Smooth muscle cell (in vitro differentiated cells): ENCODE measurements at regions not wholly inside any gene's neighbourhood (a gene's known extent, or its start where the extent isn't known, plus 50 kb on each side); places are given as distances from the start of the nearest gene placed in this dataset.

Experiments used
- DNase-seq: peaks from one replicate; lab custom pipeline; 2025; ENCODE audit not compliant: unreplicated experiment; lab: John Stamatoyannopoulos, UW
- H2AFZ ChIP-seq: fragments of 200-600 bp; sonication (generic); 2 replicates; pipeline ENCODE4 v1.6.0; 2016; ENCODE audit warnings: antibody characterized with exemption, low read depth, mild to moderate bottlenecking
- H3F3A ChIP-seq: fragments of 200-600 bp; sonication (generic); 2 replicates; pipeline ENCODE4 v1.6.0; 2017; ENCODE audit warnings: antibody characterized with exemption, low read depth
- H3K27ac ChIP-seq: fragments of 200-600 bp; sonication (generic); 2 replicates; pipeline ENCODE4 v1.5.1; 2016; ENCODE audit warnings: low read depth, mild to moderate bottlenecking
- H3K27me3 ChIP-seq: fragments of 200-600 bp; sonication (generic); 2 replicates; pipeline ENCODE4 v1.6.1; 2016; ENCODE audit warnings: low read depth, mild to moderate bottlenecking
- H3K36me3 ChIP-seq: fragments of 200-600 bp; sonication (generic); 2 replicates; pipeline ENCODE4 v1.5.1; 2016; ENCODE audit warnings: low read depth
- H3K4me1 ChIP-seq: fragments of 200-600 bp; sonication (generic); 2 replicates; pipeline ENCODE4 v1.5.1; 2016; ENCODE audit warnings: low read depth
- H3K4me2 ChIP-seq: fragments of 200-600 bp; sonication (generic); 2 replicates; pipeline ENCODE4 v1.6.0; 2016; ENCODE audit warnings: mild to moderate bottlenecking
- H3K4me3 ChIP-seq: fragments of 200-600 bp; sonication (generic); 2 replicates; pipeline ENCODE4 v1.5.1; 2016; ENCODE audit warnings: mild to moderate bottlenecking
- H3K79me2 ChIP-seq: fragments of 200-600 bp; sonication (generic); 2 replicates; pipeline ENCODE4 v1.6.0; 2016; ENCODE audit warnings: low read depth, mild to moderate bottlenecking
- H3K9ac ChIP-seq: fragments of 200-600 bp; sonication (generic); 2 replicates; pipeline ENCODE4 v1.6.0; 2016; ENCODE audit warnings: low read depth
- H3K9me3 ChIP-seq: fragments of 200-600 bp; sonication (generic); replicated peaks from 2 replicates; pipeline ENCODE4 v1.5.1; 2016; ENCODE audit warnings: low read depth
- H4K20me1 ChIP-seq: fragments of 200-600 bp; sonication (generic); 2 replicates; pipeline ENCODE4 v1.6.0; 2016; ENCODE audit warnings: low read depth
- WGBS: methylation state at CpG from one replicate; pipeline ENCODE4 v1.1.7; 2016; ENCODE audit warnings: low lambda C conversion rate; 5-methylcytosine and 5-hydroxymethylcytosine counted together
- TF ChIP-seq, protein P1 (sequence below): fragments of 200-600 bp; sonication (generic); IDR thresholded peaks from 2 replicates; pipeline ENCODE4 v1.5.1; 2017; ENCODE audit warnings: borderline replicate concordance, mild to moderate bottlenecking, antibody characterized with exemption; ENCODE audit not compliant: insufficient read depth, poor library complexity, severe bottlenecking

DNA sequence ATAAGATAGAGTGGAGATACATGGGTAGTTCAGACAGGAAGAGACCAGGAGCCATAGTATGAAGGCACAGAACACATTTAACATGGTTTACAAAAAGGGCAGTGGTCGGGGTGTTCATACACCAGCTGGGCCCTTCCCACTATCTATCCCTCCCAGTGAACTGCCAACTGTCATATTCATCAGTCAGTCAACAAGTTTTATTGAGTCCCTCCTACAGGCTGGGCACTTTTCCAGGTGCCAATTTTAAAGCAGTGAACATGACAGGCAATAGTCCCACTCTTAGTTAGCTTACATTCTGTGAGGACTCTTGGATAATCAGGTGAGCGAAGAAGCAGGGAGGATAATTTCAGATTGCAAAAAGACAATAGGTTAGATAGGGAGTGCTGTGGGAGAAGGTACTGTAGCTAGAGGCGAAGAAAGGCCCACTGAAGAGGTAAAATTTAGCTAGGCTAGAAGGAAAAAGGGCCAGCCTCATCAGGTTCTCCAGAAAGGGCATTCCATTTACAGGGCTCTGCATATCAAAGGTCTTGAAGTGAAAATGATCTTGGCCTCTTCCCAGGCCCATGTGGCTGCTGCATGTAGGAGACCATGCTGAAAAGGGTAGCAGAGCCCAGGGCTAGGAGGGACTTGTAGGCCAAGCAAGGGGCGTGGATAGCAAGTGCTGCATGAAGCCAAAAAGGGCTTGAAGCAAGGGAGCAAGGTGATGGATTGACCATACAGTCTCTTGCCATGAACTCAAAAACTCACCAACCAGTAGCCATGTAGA is 274.7 kb upstream of the SNX7 start:
- H3F3A ChIP-seq = no peaks in the 10 kb centered on the region
- H3K4me3 ChIP-seq = no peak overlapping the region
- H3K9ac ChIP-seq = no peak overlapping the region
- peak overlapping the region; percentile 89 for H3K27ac ChIP-seq
- whole genome bisulfite sequencing = 97% methylated on average over 4 of the region's 4 CpGs
- H3K4me2 ChIP-seq = peak overlapping the region; percentile 70
- no peaks in the 10 kb centered on the region for H3K79me2 ChIP-seq
- TF ChIP-seq, protein P1, sequence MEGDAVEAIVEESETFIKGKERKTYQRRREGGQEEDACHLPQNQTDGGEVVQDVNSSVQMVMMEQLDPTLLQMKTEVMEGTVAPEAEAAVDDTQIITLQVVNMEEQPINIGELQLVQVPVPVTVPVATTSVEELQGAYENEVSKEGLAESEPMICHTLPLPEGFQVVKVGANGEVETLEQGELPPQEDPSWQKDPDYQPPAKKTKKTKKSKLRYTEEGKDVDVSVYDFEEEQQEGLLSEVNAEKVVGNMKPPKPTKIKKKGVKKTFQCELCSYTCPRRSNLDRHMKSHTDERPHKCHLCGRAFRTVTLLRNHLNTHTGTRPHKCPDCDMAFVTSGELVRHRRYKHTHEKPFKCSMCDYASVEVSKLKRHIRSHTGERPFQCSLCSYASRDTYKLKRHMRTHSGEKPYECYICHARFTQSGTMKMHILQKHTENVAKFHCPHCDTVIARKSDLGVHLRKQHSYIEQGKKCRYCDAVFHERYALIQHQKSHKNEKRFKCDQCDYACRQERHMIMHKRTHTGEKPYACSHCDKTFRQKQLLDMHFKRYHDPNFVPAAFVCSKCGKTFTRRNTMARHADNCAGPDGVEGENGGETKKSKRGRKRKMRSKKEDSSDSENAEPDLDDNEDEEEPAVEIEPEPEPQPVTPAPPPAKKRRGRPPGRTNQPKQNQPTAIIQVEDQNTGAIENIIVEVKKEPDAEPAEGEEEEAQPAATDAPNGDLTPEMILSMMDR = no peak
- DNase-seq = no peak
- no peaks in the 10 kb centered on the region for H3K27me3 ChIP-seq
- H3K4me1 ChIP-seq = peaks cover 20% of the 10 kb centered on the region
- no peaks in the 10 kb centered on the region for H3K9me3 ChIP-seq
- no peaks in the 10 kb centered on the region for H4K20me1 ChIP-seq
- peak overlapping the region; percentile 53 for H2AFZ ChIP-seq
- no peaks in the 10 kb centered on the region for H3K36me3 ChIP-seq

DNA sequence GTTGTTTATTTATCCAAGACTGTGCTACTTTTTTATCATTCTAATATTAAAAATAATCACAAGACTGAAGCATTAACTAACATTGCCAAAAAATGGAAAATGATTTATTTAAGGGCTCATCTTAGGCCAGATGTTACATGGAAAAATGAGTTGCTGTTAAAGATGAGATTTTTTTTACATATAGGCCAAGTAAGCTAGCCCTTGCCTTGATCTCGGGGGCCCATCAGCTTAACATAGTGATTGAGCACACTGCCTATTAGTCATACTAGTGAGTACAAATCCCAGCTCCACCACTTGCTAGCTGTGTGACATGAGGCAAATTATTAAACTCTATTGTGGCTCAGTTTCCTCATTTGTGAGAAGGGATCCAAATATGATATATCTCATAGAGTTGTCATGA is 275.9 kb upstream of the SNX7 start:
- no peaks in the 10 kb centered on the region for H3K27me3 ChIP-seq
- H3K36me3 ChIP-seq = no peaks in the 10 kb centered on the region
- H3K4me3 ChIP-seq = no peak overlapping the region
- no peak overlapping the region for H3K9ac ChIP-seq
- no peak for DNase-seq
- TF ChIP-seq, protein P1 = no peak
- no peaks in the 10 kb centered on the region for H3K79me2 ChIP-seq
- H3K9me3 ChIP-seq = no peaks in the 10 kb centered on the region
- H3K4me1 ChIP-seq = peaks cover 20% of the 10 kb centered on the region
- peak overlapping the region; percentile 42 for H3K4me2 ChIP-seq
- 17% methylated on average over 1 of the region's 1 CpG for whole genome bisulfite sequencing
- H3K27ac ChIP-seq = peak overlapping the region; percentile 22
- H2AFZ ChIP-seq = no peak overlapping the region
- no peaks in the 10 kb centered on the region for H4K20me1 ChIP-seq
- no peaks in the 10 kb centered on the region for H3F3A ChIP-seq

DNA sequence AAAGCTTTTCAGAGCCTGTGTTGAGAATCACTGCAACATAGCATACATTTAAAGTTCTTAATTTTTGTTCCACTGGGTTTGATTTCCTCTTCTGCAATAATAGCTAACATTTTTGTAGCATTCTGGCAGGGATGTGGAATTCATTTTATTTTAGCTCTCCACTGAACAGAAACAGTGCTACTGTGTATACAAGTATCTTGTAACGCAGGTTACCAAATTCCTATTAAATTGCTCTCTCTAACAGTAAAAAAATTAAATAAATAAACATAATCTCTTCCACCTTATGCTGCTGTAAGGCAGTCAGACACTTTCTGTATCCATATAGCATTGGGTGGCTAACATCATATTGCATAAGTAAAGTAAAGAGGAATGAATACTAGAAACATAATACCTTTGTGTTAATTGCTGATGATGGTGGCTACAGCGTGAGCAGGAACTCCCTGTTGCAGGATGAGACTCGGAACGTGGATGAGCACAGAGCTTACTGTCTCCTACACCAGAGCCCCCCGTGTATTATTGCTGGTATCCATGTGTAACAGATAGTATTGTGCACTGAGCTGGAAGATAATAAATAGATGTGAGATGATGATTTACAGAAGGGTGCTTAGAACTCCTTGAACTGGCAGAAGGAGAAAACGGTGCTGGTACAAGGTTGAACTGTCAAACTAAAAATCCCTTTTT is 276.9 kb upstream of the SNX7 start:
- Histone ChIP-seq H3K4me3 (no peak overlapping the region), H3K27me3 (no peaks in the 10 kb centered on the region), H3K4me2 (peak overlapping the region; percentile 42), H3K27ac (no peak overlapping the region), H3K79me2 (no peaks in the 10 kb centered on the region), H4K20me1 (no peaks in the 10 kb centered on the region), H3K4me1 (peaks cover 14% of the 10 kb centered on the region), H2AFZ (no peak overlapping the region), H3K36me3 (no peaks in the 10 kb centered on the region), H3K9me3 (no peaks in the 10 kb centered on the region), H3K9ac (no peak overlapping the region), H3F3A (no peaks in the 10 kb centered on the region)
- no peak for DNase-seq
- TF ChIP-seq, protein P1 = no peak
- WGBS = 69% methylated on average over 6 of the region's 6 CpGs
